ENCODE measurements at regions not wholly inside any gene's neighbourhood (a gene's known extent, or its start where the extent isn't known, plus 50 kb on each side); places are given as distances from the start of the nearest gene placed in this dataset.

DNA sequence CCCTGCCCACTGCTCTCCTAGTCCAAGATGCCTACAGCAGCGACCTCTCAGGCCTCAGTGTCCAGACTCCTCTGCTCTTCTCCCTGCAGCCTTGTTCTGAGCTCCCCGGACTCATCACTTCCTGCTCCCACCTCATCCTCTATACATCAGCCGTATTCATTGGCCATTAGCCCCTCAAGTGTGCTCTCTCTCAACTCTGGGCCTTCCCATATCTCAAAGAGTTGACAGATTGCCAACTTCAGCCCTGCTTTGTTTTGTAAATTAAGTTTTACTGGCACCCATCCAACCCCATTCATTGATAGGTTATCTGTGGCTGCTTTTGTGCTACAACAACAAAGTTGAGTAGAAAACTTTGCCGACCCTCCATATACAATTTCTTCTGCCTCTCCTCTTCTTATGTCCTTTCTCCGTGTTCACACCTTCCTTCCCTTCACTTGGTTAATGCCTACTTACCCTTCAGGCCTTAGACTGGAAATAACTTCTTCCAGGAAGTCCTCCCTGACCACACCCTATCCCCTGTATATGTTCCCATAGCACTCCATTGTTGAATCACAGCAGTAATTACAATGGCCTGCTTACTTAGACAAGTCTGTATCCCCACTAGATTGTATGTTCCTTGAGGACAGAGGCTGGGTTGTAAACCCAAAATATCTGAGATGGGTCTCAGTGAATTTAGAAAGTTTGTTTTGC lies 63.4 kb upstream of the TANC2 start:
- H3K79me2 ChIP-seq (ENCODE audit: low read length), result no peaks in the 10 kb centered on the region
- no peaks in the 10 kb centered on the region for H3F3A ChIP-seq (ENCODE audit: insufficient read depth, low read length)
- H3K9me3 ChIP-seq (replicated peaks; ENCODE audit: insufficient read depth, low read length), result no peaks in the 10 kb centered on the region
- H3K36me3 ChIP-seq (replicated peaks; ENCODE audit: insufficient read depth, low read length), result no peaks in the 10 kb centered on the region
- H3K4me2 ChIP-seq (ENCODE audit: low read depth, low read length), result no peak overlapping the region
- no peak overlapping the region for H3K27ac ChIP-seq (ENCODE audit: low read length)
- H3K9ac ChIP-seq (ENCODE audit: low read length), result no peak overlapping the region
- H2AFZ ChIP-seq (ENCODE audit: low read length), result no peak overlapping the region
- TF ChIP-seq EZH2phosphoT487 (IDR thresholded peaks at IDR 0.05; ENCODE audit: low read length), result no peak
- TF ChIP-seq, protein P1, sequence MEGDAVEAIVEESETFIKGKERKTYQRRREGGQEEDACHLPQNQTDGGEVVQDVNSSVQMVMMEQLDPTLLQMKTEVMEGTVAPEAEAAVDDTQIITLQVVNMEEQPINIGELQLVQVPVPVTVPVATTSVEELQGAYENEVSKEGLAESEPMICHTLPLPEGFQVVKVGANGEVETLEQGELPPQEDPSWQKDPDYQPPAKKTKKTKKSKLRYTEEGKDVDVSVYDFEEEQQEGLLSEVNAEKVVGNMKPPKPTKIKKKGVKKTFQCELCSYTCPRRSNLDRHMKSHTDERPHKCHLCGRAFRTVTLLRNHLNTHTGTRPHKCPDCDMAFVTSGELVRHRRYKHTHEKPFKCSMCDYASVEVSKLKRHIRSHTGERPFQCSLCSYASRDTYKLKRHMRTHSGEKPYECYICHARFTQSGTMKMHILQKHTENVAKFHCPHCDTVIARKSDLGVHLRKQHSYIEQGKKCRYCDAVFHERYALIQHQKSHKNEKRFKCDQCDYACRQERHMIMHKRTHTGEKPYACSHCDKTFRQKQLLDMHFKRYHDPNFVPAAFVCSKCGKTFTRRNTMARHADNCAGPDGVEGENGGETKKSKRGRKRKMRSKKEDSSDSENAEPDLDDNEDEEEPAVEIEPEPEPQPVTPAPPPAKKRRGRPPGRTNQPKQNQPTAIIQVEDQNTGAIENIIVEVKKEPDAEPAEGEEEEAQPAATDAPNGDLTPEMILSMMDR (IDR thresholded peaks at IDR 0.05; ENCODE audit: low read length), result no peak
- no peak for TF ChIP-seq EZH2 (optimal IDR thresholded peaks at IDR 0.05; ENCODE audit: low read depth, low read length)
- H3K27me3 ChIP-seq (replicated peaks; ENCODE audit: insufficient read depth, low read length), result no peaks in the 10 kb centered on the region
- DNase-seq, result no peak
- no peaks in the 10 kb centered on the region for H4K20me1 ChIP-seq (ENCODE audit: insufficient read depth, low read length)
- no peaks in the 10 kb centered on the region for H3K4me1 ChIP-seq (ENCODE audit: low read length)
- no peaks in the 10 kb centered on the region for H3K9me2 ChIP-seq (replicated peaks; ENCODE audit: insufficient read depth, low read length)
- H3K4me3 ChIP-seq (ENCODE audit: low read length), result no peak overlapping the region

DNA sequence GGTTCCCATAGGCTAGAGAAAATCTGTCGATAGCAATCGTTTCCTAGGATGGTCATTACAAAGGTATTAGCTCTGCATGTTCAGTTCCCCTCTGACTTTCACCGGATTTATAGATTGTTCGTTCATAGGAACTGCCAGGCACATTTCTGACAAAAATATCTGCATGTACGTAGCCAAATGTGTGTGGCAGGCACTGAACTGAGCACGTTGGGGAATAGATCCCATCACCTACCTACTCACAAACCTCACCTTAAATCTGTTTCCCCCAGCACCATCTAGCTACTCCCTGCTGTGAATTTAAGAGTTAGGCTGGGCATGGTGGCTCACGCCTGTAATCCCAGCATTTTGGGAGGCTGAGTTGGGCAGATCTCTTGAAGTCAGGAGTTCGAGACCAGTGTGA lies 64.5 kb upstream of the TANC2 start:
- H3K9me3 ChIP-seq (replicated peaks; ENCODE audit: insufficient read depth, low read length), result no peaks in the 10 kb centered on the region
- no peak overlapping the region for H3K4me2 ChIP-seq (ENCODE audit: low read depth, low read length)
- H3K79me2 ChIP-seq (ENCODE audit: low read length), result no peaks in the 10 kb centered on the region
- no peak for TF ChIP-seq EZH2 (optimal IDR thresholded peaks at IDR 0.05; ENCODE audit: low read depth, low read length)
- TF ChIP-seq, protein P1 (IDR thresholded peaks at IDR 0.05; ENCODE audit: low read length), result no peak
- no peak for TF ChIP-seq EZH2phosphoT487 (IDR thresholded peaks at IDR 0.05; ENCODE audit: low read length)
- no peaks in the 10 kb centered on the region for H3K4me1 ChIP-seq (ENCODE audit: low read length)
- H3K4me3 ChIP-seq (ENCODE audit: low read length), result no peak overlapping the region
- no peaks in the 10 kb centered on the region for H3K27me3 ChIP-seq (replicated peaks; ENCODE audit: insufficient read depth, low read length)
- H3F3A ChIP-seq (ENCODE audit: insufficient read depth, low read length), result no peaks in the 10 kb centered on the region
- no peak overlapping the region for H2AFZ ChIP-seq (ENCODE audit: low read length)
- H3K9ac ChIP-seq (ENCODE audit: low read length), result no peak overlapping the region
- no peaks in the 10 kb centered on the region for H3K36me3 ChIP-seq (replicated peaks; ENCODE audit: insufficient read depth, low read length)
- no peaks in the 10 kb centered on the region for H4K20me1 ChIP-seq (ENCODE audit: insufficient read depth, low read length)
- no peak overlapping the region for H3K27ac ChIP-seq (ENCODE audit: low read length)
- H3K9me2 ChIP-seq (replicated peaks; ENCODE audit: insufficient read depth, low read length), result no peaks in the 10 kb centered on the region
- DNase-seq, result no peak

DNA sequence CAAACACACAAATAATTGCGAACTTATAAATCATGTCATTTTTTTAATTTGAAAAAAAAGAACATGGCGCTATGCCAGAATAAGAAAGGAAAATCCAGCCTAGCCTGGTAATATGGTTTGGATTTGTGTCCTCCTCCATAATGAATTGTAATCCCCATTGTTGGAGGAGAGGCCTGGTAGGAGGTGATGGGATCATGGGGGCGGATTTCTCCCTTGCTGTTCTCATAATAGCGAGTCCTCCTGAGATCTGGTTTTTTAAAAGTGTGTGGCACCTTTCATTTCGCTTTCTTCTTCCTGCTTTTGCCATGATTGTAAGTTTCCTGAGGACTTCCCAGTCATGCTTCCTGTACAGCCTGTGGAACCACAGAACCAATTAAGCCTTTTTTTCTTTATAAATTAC lies 65.9 kb upstream of the TANC2 start:
- Histone ChIP-seq H3K27ac (ENCODE audit: low read length) (no peak overlapping the region), H3K4me2 (ENCODE audit: low read depth, low read length) (no peak overlapping the region), H3K4me3 (ENCODE audit: low read length) (no peak overlapping the region), H3K4me1 (ENCODE audit: low read length) (no peaks in the 10 kb centered on the region), H3K79me2 (ENCODE audit: low read length) (no peaks in the 10 kb centered on the region), H3K27me3 (replicated peaks; ENCODE audit: insufficient read depth, low read length) (no peaks in the 10 kb centered on the region), H3K9me2 (replicated peaks; ENCODE audit: insufficient read depth, low read length) (no peaks in the 10 kb centered on the region), H4K20me1 (ENCODE audit: insufficient read depth, low read length) (no peaks in the 10 kb centered on the region), H3F3A (ENCODE audit: insufficient read depth, low read length) (no peaks in the 10 kb centered on the region), H3K9me3 (replicated peaks; ENCODE audit: insufficient read depth, low read length) (no peaks in the 10 kb centered on the region), H3K36me3 (replicated peaks; ENCODE audit: insufficient read depth, low read length) (no peaks in the 10 kb centered on the region), H3K9ac (ENCODE audit: low read length) (no peak overlapping the region), H2AFZ (ENCODE audit: low read length) (no peak overlapping the region)
- DNase-seq, result no peak
- TF ChIP-seq, protein P1 (IDR thresholded peaks at IDR 0.05; ENCODE audit: low read length), result no peak
- TF ChIP-seq EZH2phosphoT487 (IDR thresholded peaks at IDR 0.05; ENCODE audit: low read length) (no peak), EZH2 (optimal IDR thresholded peaks at IDR 0.05; ENCODE audit: low read depth, low read length) (no peak)

Data from MM.1S (cell line).